Pancreas (tissue), 10 donors: ENCODE measurements at regions not wholly inside any gene's neighbourhood (a gene's known extent, or its start where the extent isn't known, plus 50 kb on each side); places are given as distances from the start of the nearest gene placed in this dataset.

Source experiments
- ATAC-seq, 4 donors: fragments of 200-7000 bp; cut with Tn5 transposase; one replicate each; pipeline versions ENCODE4 v1.8.0 to v1.9.1; 2020; ENCODE audit warnings: mild to moderate bottlenecking in 4 of 4, moderate library complexity in 4 of 4
- DNase-seq, 6 donors: peaks; one replicate each; pipeline ENCODE4 v3.0.0-alpha.2; 2020
- FAIRE-seq: peaks from 2 replicates; lab custom pipeline; 2012; peaks lifted over from hg19 to GRCh38; lab: Jason Lieb, UNC
- H3K27ac ChIP-seq, 4 donors: fragments of 200-600 bp; sonication (generic); 1 replicate in 3 of 4; 2 replicates in 1 of 4; pipeline versions ENCODE4 v1.5.0 to v1.8.0; 2020
- H3K27me3 ChIP-seq, 4 donors: fragments of 200-600 bp; one replicate each; pipeline ENCODE4 v1.8.0; 2021
- H3K36me3 ChIP-seq, 3 donors: fragments of 200-600 bp; sonication (generic) in 1 of 3; one replicate each; pipeline versions ENCODE4 v1.5.0 to v1.8.0; 2020 to 2021
- H3K4me1 ChIP-seq, 3 donors: fragments of 200-600 bp; one replicate each; pipeline ENCODE4 v1.8.0; 2021
- H3K4me3 ChIP-seq, 4 donors: fragments of 200-600 bp; sonication (generic) in 2 of 4; one replicate each; pipeline versions ENCODE4 v1.5.0 to v1.8.0; 2020 to 2021
- H3K9me3 ChIP-seq, 4 donors: fragments of 200-600 bp; one replicate each; pipeline ENCODE4 v1.8.0; 2021
- CTCF ChIP-seq, 4 donors: fragments of 200-600 bp; sonication (generic) in 3 of 4; IDR thresholded peaks; one replicate each; pipeline versions ENCODE4 v1.5.0 to v1.8.0; 2021; ENCODE audit warnings: antibody characterized with exemption in 4 of 4
- WGBS, 2 donors: extraction: QIAGEN DNeasy Blood & Tissue Kit; methylation state at CpG; one replicate each; pipeline ENCODE4 v1.1.7; 2013; 5-methylcytosine and 5-hydroxymethylcytosine counted together
- intact Hi-C, 3 donors: fragments of 100-400 bp; cut with DNase I; formaldehyde crosslinking; loops; one replicate each; pipeline versions ENCODE4 v1.11.1 to v1.14.2; 2022
- donor health status: healthy with polysubstance abuse.
- donor health status: DM: no; HTN: no; CAD: no; lungs with moderate emphysema.
- donor health status: DM: no; HTN: no; CAD: no.
- donor health status: control.
- donor health status: control.
- donor health status: Bipolar disorder and iron deficiency.
- donor health status: DM: yes; HTN: yes; CAD: no.
- donor health status: DM: no; HTN: no; CAD: no.
- donor health status: DM: no; HTN: no; CAD: no.
- donor health status: DM: yes; HTN: yes; CAD: no.

GRCh38 chrX:139304471-139304870 is 226.1 kb upstream of the F9 start:
- no peaks in the 10 kb centered on the region for H3K9me3 ChIP-seq
- ATAC-seq (no peak), DNase-seq (no peak), FAIRE-seq (no peak)
- intact Hi-C loops: no loop called here
- no peaks in the 10 kb centered on the region for H3K4me1 ChIP-seq
- H3K36me3 ChIP-seq: no peaks in the 10 kb centered on the region
- no peak for TF ChIP-seq CTCF (IDR thresholded peaks at IDR 0.05)
- H3K27me3 ChIP-seq: no peaks in the 10 kb centered on the region
- no peak overlapping the region for H3K4me3 ChIP-seq
- no peak overlapping the region for H3K27ac ChIP-seq
- 27 to 46% methylated on average over 3 of the region's 3 CpGs for WGBS, 2 donors

GRCh38 chrX:139299309-139299708 is 231.2 kb upstream of the F9 start:
- ATAC-seq (no peak), FAIRE-seq (no peak)
- H3K4me3 ChIP-seq: no peak overlapping the region

GRCh38 chrX:139298437-139298836 is 232.1 kb upstream of the F9 start:
- FAIRE-seq (no peak), ATAC-seq (no peak), DNase-seq (no peak)
- no peaks in the 10 kb centered on the region for H3K27me3 ChIP-seq
- H3K36me3 ChIP-seq: no peaks in the 10 kb centered on the region
- no peak overlapping the region for H3K27ac ChIP-seq
- TF ChIP-seq CTCF (IDR thresholded peaks at IDR 0.05): no peak
- no peaks in the 10 kb centered on the region for H3K9me3 ChIP-seq
- intact Hi-C loops: no loop called here
- no peak overlapping the region for H3K4me3 ChIP-seq
- H3K4me1 ChIP-seq: no peaks in the 10 kb centered on the region

More at GRCh38 chrX:139299309-139299708, 231.2 kb upstream of the F9 start:
- Histone ChIP-seq H3K27ac (no peak overlapping the region), H3K36me3 (no peaks in the 10 kb centered on the region), H3K27me3 (no peaks in the 10 kb centered on the region), H3K4me1 (no peaks in the 10 kb centered on the region), H3K9me3 (no peaks in the 10 kb centered on the region)
- no peak for DNase-seq
- intact Hi-C loops: no loop called here
- TF ChIP-seq CTCF (IDR thresholded peaks at IDR 0.05): no peak

GRCh38 chrX:139297638-139298037 is 232.9 kb upstream of the F9 start:
- intact Hi-C loops: no loop called here
- FAIRE-seq (no peak), ATAC-seq (no peak), DNase-seq (no peak)
- Histone ChIP-seq H3K9me3 (no peaks in the 10 kb centered on the region), H3K4me3 (no peak overlapping the region), H3K36me3 (no peaks in the 10 kb centered on the region), H3K27me3 (no peaks in the 10 kb centered on the region), H3K27ac (no peak overlapping the region), H3K4me1 (no peaks in the 10 kb centered on the region)
- no peak for TF ChIP-seq CTCF (IDR thresholded peaks at IDR 0.05)
- WGBS, 2 donors: 30 to 47% methylated on average over 1 of the region's 1 CpG

GRCh38 chrX:139293991-139294390 is 236.5 kb upstream of the F9 start:
- Histone ChIP-seq H3K9me3 (no peaks in the 10 kb centered on the region), H3K27ac (no peak overlapping the region), H3K4me1 (no peaks in the 10 kb centered on the region), H3K4me3 (no peak overlapping the region), H3K36me3 (no peaks in the 10 kb centered on the region), H3K27me3 (no peaks in the 10 kb centered on the region)
- WGBS, 2 donors: 73 to 74% methylated on average over 4 of the region's 4 CpGs
- ATAC-seq (no peak), FAIRE-seq (no peak), DNase-seq (no peak)
- intact Hi-C loops: no loop called here
- no peak for TF ChIP-seq CTCF (IDR thresholded peaks at IDR 0.05)
